Activated T-helper 9 cell treated with anti-CD3 and anti-CD28 coated beads, Interleukin-2, amount 50 U/mL, for 16 hours (primary cell): ENCODE measurements at regions not wholly inside any gene's neighbourhood (a gene's known extent, or its start where the extent isn't known, plus 50 kb on each side); places are given as distances from the start of the nearest gene placed in this dataset.

ENCODE experiments used
- DNase-seq: peaks from one replicate; pipeline ENCODE4 v3.0.0-alpha.2; 2020; ENCODE audit warnings: low read depth

DNA sequence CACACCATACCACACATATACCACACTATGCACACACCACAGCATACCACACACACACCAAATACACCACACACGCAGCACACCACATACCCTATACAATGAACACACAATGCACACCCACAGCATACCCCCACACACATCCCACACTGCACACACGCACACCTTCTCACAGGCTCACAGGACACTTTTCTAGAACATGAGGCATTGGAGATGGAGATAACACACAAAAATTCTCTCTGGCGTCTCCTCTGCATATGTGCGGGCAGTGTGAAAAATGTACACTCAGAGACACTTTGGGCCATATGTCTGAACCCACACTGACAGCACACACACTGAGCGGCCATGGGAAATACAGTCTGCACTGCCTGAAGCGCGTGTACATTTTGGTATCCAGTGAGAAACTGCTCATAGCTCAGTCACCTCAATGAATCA, 278.1 kb downstream of the GADD45G start:
- no peak for DNase-seq

DNA sequence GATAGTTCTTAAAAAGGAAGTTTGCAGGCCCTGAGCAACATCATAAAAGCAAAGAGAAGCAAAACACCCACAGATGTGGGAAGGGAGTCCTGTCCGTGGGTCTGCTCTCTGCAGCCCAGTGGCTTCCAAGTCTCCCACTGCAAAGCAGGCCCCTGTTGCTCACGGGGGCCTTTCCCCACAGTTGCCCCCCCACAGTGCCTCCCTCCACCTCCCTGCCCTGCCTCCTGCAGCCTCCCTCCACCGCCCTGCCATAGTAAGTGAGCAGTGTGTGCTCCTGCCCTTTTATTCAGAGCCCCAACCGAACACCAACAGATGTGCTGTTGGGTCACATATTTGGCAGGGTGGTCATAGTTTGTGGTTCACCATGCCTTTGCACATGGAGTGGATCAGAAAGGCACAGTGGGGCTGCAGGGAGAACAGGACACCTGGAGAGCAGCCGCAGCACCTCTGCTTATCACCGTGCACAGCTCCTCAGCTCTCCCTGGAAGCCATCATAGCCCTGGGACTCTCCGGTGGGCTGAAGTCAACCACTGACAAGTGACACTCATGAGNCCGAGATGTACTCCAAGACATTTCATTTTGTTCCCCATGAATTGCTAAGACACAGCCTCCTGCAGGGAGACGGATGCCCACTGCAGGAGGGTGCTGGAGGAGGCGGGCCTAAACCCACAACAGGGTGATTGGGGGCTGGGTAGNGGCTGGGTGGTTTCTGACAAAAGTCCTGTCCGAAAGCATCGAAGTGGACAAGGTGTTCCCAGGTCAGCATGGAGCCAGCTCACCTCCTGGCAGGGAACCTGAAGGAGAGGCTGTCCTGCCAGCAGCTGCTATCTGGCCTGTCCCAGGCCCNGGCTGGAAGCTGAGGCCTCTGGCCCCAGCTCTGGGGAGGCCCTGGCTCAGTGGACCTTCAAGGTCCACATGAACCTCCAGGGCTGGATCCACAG, 278.9 kb downstream of the GADD45G start:
- DNase-seq: no peak

DNA sequence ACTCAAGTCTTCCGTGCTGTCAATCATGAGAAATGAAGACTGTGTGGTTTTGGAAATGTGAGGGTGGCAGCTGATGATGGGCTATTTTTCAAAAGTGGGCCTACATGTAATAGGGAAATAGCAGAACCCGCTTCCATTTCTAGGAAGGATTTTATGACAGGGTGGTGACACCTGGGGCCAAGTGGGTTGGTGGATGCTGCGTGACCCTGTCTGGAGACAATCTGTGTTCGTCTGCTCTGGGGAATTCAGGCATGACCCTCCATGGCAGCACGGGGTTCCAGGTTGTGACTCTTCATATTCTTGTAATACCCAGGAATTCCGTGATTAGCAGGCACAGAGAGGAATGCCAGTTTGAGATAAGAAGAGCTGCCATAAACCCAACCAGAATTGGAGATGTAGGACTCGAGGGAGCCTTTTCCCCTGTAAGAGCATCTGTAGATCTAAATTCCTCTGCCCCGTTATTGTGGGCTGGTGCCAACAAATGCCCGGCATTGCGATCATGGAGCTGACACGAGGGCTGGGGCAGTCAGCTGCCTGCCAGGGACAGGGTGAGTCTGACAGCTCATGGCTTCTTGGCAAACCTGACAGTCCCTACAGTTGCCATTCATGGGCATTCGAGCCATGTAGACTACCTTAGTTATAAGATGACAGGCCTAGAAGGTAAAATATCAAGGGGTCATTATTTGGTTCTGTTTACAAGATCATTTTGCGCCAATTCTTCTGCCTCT, 279.7 kb downstream of the GADD45G start:
- no peak for DNase-seq

- DNase-seq: no peak
Measured at GRCh38 chr9:89885156-89885555, 280.3 kb downstream of the GADD45G start.

DNA sequence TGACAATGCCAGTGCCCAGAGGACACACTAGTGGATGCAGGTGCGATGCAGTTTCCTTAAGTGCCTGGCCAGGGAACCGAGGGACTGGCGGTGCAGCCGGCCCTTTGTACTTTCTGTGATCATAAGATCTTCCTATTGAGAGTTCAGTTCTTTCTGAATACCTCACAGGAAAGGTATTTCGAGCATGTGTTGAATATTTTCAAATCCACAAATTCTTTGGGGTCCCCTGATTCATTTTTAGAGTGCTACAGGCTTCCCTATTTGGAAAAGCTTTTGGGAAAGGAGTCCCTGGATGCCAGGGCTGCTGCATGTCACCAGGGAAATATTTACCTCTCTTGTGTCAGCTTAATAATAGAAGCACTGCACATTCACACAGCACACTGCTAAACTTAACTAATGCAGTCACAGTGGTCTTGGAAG, 281.5 kb downstream of the GADD45G start:
- no peak for DNase-seq

- no peak for DNase-seq
Measured at GRCh38 chr9:89887286-89887685, 282.5 kb downstream of the GADD45G start.

GRCh38 chr9:89888233-89888632, 283.4 kb downstream of the GADD45G start:
- no peak for DNase-seq

DNA sequence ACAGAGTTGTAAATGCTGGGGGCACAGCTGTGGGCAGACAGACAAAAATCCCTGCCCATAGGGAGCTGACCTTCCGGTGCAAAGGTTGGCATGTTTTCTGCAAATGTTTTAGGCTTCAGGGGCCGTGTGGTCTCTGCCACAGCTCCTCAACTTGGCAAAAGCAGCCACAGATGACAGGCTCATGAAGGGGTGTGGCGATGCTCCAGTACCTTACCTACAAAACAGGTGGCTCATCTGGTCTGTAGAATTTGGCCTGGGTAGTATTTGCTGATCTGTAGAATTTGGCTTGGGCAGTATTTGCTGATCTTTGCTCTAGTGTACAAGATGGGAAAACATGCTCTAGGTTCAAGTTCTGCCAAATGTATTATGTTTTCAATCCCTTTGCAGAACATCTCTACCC, 283.9 kb downstream of the GADD45G start:
- no peak for DNase-seq

GRCh38 chr9:89889865-89890264, 285.1 kb downstream of the GADD45G start:
- DNase-seq: no peak

- DNase-seq: no peak
Measured at GRCh38 chr9:89890326-89890980, 285.6 kb downstream of the GADD45G start.

- no peak for DNase-seq
Measured at GRCh38 chr9:89891221-89891590, 286.4 kb downstream of the GADD45G start.

DNA sequence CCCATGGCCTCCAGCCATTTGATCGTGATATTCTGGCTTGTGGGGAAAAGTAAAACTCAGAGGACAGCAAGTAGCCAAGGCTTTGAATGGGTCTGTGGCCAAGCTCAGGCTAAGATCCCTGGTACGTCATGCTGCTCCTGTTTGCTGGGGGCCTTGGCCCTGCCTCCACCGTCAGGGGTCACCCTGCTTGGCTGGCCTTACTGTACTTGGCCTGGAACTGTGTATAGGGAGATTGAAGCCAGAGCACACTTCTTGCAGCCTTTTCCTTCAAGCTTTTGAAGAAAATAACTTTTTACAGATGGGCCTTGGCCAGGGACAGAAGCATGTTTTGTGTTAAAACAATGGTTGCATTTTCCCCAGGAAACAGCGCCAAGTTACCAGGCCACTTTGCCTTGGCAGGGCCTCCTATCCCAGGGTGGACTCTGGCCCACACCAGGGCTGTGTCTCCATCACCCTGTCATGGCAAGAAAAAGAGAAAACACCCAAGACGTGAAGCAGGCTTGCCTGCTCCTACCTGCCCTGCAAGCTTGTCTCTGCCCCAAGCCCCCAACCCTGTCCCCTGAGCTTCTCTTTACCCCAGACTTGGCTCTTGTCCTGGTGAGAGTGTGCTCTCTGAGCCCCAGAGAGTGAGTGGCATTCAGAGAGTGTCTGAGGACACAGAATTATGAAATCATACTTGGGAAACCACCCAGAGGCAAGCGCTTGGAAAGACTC, 286.9 kb downstream of the GADD45G start:
- DNase-seq: no peak

DNA sequence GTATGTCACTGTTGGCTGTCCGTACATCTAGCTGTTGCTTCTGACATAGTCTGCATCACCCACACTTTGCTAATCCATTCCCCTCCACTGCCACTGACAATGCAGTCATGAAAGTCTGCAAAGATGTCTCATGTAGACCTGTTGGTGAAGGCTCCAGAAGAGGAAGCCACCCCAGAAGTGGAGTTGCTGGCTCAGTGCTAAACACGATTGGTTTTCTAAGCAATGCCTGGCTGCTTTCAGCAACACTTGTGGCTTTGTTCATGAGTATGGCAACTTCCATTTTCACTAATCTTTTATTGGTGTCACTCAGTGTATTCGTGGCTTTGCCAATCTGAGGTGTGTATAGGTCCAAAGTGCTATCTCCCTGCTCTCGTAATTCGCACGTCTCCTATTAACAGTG, 288.1 kb downstream of the GADD45G start:
- no peak for DNase-seq

GRCh38 chr9:89893886-89894285, 289.1 kb downstream of the GADD45G start:
- DNase-seq: no peak

- no peak for DNase-seq
Measured at GRCh38 chr9:89896806-89897340, 292.1 kb downstream of the GADD45G start.

GRCh38 chr9:89899573-89899972, 294.8 kb downstream of the GADD45G start:
- no peak for DNase-seq

DNA sequence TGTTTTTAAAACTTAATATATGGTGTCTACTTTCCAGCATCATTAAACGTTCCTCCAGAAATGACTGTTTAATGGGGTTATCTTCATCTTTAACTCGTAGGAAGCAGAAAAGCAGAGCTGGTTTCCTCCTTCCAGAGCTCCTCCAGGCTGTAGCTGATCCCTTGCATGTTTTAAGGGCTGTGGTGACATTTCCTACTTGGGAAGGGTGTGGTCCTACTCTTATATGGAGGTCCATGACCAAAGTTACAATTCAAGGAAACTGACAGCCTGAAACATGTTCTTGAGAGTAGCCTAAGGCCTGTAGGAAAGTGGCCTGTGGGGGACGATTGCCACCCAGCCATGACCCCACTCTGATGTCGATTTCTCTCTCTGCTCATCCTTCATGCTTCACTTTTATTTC, 297.1 kb downstream of the GADD45G start:
- no peak for DNase-seq

DNA sequence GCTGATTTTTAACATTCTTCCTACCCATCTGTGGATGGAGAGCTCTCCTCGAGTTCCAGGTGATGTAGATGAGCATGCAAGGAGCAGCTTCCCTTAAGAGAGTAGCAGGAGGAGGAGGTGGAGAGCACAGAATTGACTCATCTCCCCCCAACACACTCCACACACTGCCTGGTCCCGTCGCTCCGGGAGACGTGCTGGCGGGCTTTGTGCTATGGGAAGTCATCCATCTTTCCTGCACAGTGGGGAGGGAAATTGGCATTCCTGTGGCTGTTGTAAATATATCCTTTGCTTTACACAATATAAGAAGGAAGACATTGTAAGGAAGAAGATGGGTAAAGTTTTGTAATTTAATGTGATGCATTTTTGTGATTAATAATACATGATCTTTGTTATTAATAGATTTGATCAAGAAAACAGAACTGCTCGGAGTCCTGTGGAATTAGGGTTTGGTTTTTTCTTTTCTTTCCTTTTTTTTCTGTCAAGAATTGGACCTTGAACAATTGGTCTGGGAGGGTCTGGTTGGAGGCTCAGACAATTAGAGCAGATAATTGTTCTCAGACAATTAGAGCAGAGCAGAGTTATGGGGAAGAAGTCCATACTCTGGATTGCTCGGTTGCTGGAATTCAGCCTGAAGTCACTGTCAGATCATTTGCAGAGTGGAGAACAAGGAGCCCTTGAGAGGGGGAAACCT, 297.8 kb downstream of the GADD45G start:
- DNase-seq: no peak

- no peak for DNase-seq
Measured at GRCh38 chr9:89903141-89903475, 298.3 kb downstream of the GADD45G start.

GRCh38 chr9:89905606-89906338, 301.0 kb downstream of the GADD45G start:
- DNase-seq: no peak
